Ishikawa (cell line): ENCODE measurements at regions not wholly inside any gene's neighbourhood (a gene's known extent, or its start where the extent isn't known, plus 50 kb on each side); places are given as distances from the start of the nearest gene placed in this dataset.

Source experiments
- CEBPB ChIP-seq: IDR thresholded peaks from 2 replicates; pipeline ENCODE4 v1.6.1; 2012
- CREB1 ChIP-seq: IDR thresholded peaks from 2 replicates; pipeline ENCODE4 v1.6.1; 2012; ENCODE audit warnings: low read depth
- EGR1 ChIP-seq: IDR thresholded peaks from 2 replicates; pipeline ENCODE4 v1.6.1; 2012
- EP300 ChIP-seq: IDR thresholded peaks from 2 replicates; pipeline ENCODE4 v1.6.1; 2012; ENCODE audit warnings: borderline replicate concordance
- FOXM1 ChIP-seq: IDR thresholded peaks from 2 replicates; pipeline ENCODE4 v1.6.1; 2012; ENCODE audit warnings: low read depth, borderline replicate concordance
- NFIC ChIP-seq: IDR thresholded peaks from 2 replicates; pipeline ENCODE4 v1.6.1; 2012
- RAD21 ChIP-seq: IDR thresholded peaks from 2 replicates; pipeline ENCODE4 v1.6.1; 2012; ENCODE audit warnings: low read depth
- TAF1 ChIP-seq: IDR thresholded peaks from 2 replicates; pipeline ENCODE4 v1.6.1; 2012; ENCODE audit warnings: low read depth, mild to moderate bottlenecking
- TCF12 ChIP-seq: IDR thresholded peaks from 2 replicates; pipeline ENCODE4 v1.6.1; 2012; ENCODE audit warnings: low read depth
- TEAD4 ChIP-seq: IDR thresholded peaks from 2 replicates; pipeline ENCODE4 v1.6.1; 2012
- YY1 ChIP-seq: IDR thresholded peaks from 2 replicates; pipeline ENCODE4 v1.6.1; 2012; ENCODE audit warnings: low read depth
- ZBTB7A ChIP-seq: IDR thresholded peaks from 2 replicates; pipeline ENCODE4 v1.6.1; 2012; ENCODE audit warnings: low read depth
- TF ChIP-seq, protein P1 (sequence below): IDR thresholded peaks from 2 replicates; pipeline ENCODE4 v1.6.1; 2012
- TF ChIP-seq, protein P2 (sequence below): IDR thresholded peaks from 2 replicates; pipeline ENCODE4 v1.6.1; 2012; ENCODE audit warnings: low read depth, mild to moderate bottlenecking
- TF ChIP-seq, protein P3 (sequence below): IDR thresholded peaks from 2 replicates; pipeline ENCODE4 v1.6.1; 2012

DNA sequence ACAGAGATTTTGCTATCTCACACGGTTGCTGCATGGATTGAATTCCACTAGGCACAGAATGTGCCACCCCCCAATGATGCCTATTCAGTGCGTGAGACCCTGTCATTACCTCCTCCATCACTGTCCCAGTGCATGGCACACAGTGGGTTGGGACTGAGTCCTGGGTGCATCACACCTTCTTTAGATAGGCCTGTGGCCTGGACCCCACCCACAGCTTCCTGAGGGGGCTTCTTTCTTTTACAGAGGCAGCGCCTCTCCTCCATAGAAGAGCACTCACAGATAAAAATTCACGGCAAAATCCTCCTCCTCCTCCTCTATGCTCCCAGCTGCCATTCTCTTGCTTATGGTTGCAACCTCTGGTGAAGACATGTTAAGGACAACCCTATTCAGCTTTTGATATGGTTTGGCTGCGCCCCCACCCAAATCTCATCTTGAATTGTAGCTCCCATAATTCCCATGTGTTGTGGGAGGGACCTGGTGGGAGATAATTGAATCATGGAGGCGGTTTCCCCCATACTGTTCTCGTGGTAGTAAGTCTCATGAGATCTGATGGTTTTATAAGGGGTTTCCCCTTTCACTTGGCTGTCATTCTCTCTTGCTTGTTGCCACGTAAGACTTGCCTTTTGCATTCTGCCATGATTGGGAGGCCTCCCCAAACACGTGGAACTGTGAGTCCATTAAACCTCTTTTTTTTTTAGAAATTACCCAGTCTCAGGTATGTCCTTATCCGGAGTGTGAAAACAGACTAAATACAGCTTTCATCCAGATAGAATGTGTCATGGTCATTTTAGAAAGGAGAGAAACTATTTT lies 147.6 kb downstream of the KLF13 start:
- no peak for TF ChIP-seq TAF1
- TF ChIP-seq CREB1, result no peak
- TF ChIP-seq FOXM1, result no peak
- TF ChIP-seq TEAD4, result no peak
- TF ChIP-seq, protein P1, sequence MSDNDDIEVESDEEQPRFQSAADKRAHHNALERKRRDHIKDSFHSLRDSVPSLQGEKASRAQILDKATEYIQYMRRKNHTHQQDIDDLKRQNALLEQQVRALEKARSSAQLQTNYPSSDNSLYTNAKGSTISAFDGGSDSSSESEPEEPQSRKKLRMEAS, result no peak
- TF ChIP-seq, protein P2, sequence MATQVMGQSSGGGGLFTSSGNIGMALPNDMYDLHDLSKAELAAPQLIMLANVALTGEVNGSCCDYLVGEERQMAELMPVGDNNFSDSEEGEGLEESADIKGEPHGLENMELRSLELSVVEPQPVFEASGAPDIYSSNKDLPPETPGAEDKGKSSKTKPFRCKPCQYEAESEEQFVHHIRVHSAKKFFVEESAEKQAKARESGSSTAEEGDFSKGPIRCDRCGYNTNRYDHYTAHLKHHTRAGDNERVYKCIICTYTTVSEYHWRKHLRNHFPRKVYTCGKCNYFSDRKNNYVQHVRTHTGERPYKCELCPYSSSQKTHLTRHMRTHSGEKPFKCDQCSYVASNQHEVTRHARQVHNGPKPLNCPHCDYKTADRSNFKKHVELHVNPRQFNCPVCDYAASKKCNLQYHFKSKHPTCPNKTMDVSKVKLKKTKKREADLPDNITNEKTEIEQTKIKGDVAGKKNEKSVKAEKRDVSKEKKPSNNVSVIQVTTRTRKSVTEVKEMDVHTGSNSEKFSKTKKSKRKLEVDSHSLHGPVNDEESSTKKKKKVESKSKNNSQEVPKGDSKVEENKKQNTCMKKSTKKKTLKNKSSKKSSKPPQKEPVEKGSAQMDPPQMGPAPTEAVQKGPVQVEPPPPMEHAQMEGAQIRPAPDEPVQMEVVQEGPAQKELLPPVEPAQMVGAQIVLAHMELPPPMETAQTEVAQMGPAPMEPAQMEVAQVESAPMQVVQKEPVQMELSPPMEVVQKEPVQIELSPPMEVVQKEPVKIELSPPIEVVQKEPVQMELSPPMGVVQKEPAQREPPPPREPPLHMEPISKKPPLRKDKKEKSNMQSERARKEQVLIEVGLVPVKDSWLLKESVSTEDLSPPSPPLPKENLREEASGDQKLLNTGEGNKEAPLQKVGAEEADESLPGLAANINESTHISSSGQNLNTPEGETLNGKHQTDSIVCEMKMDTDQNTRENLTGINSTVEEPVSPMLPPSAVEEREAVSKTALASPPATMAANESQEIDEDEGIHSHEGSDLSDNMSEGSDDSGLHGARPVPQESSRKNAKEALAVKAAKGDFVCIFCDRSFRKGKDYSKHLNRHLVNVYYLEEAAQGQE, result no peak
- TF ChIP-seq EP300, result no peak
- TF ChIP-seq YY1, result no peak
- TF ChIP-seq, protein P3, sequence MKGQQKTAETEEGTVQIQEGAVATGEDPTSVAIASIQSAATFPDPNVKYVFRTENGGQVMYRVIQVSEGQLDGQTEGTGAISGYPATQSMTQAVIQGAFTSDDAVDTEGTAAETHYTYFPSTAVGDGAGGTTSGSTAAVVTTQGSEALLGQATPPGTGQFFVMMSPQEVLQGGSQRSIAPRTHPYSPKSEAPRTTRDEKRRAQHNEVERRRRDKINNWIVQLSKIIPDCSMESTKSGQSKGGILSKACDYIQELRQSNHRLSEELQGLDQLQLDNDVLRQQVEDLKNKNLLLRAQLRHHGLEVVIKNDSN, result no peak
- no peak for TF ChIP-seq EGR1
- no peak for TF ChIP-seq TCF12

DNA sequence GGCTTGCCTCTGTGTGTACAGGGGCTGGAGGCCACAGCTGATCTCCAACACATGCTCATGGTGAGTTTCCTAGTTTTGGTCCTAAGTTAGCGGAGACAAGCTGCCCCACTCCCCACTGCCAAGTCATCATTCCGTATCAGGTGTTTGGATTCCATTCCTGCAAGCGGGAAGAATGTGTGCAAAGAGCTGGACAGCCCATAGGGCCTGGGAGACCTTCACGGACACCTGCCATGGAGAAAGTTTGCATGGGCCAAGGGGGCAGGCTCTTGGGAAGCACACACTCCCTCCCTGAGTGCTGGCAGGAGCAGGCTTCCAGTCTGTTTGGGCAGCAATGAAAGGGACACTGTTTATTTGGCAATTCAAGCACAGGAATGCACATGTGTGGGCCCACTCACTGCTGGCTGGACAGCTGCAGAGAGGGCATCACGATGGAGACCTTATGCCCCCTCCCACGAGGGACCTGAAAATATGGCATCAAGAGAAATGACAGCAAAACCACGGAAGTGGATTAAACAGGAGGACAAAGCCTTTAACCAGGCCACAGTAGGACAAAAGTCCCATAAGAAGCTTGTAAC lies 149.7 kb downstream of the KLF13 start:
- TF ChIP-seq, protein P3, result no peak
- TF ChIP-seq TEAD4 (no peak), CEBPB (no peak), CREB1 (no peak), RAD21 (no peak), FOXM1 (no peak), EP300 (no peak), TCF12 (no peak), TAF1 (no peak), EGR1 (no peak), NFIC (no peak), ZBTB7A (no peak), YY1 (no peak)
- TF ChIP-seq, protein P1, result no peak
- TF ChIP-seq, protein P2, result no peak

- TF ChIP-seq, protein P3, result no peak
These were observed 150.2 kb downstream of the KLF13 start for GRCh38 chr15:31476866-31477265.

DNA sequence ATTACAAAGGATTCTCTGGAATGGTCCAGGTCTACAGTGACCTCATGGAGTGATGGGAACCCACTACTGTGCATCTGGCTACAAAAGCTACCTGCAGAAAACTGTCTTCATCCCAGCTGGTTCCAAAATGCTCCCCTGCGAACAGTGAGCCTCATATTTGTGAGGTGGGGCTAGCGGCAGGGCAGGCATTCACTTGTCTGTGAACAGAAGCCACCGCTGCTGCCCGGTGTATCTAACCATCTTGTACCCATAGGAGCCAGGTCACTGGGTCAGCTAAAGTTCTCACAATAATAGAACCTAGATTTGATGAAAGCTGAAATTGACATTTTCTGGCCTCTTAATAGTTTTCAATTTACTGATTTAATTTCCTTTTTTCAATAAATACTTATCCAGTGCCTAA lies 150.7 kb downstream of the KLF13 start:
- TF ChIP-seq, protein P1, result no peak
- no peak for TF ChIP-seq ZBTB7A
- TF ChIP-seq RAD21, result no peak
- no peak for TF ChIP-seq EGR1
- no peak for TF ChIP-seq TCF12
- no peak for TF ChIP-seq YY1
- no peak for TF ChIP-seq CREB1
- no peak for TF ChIP-seq NFIC
- no peak for TF ChIP-seq CEBPB
- no peak for TF ChIP-seq EP300
- TF ChIP-seq, protein P3, result no peak
- no peak for TF ChIP-seq FOXM1
- no peak for TF ChIP-seq TEAD4
- TF ChIP-seq TAF1, result no peak
- TF ChIP-seq, protein P2, result no peak
